Muscle of arm (tissue), 1 donor: ENCODE measurements at regions not wholly inside any gene's neighbourhood (a gene's known extent, or its start where the extent isn't known, plus 50 kb on each side); places are given as distances from the start of the nearest gene placed in this dataset.
"Not testable (repeated sequence)": the region's sequence is repeated elsewhere in the genome, so short reads cannot be mapped to it uniquely, and the experiment has no call there.

Source experiments
- DNase-seq: peaks from one replicate; pipeline ENCODE4 v3.0.0-alpha.2; 2013

DNA sequence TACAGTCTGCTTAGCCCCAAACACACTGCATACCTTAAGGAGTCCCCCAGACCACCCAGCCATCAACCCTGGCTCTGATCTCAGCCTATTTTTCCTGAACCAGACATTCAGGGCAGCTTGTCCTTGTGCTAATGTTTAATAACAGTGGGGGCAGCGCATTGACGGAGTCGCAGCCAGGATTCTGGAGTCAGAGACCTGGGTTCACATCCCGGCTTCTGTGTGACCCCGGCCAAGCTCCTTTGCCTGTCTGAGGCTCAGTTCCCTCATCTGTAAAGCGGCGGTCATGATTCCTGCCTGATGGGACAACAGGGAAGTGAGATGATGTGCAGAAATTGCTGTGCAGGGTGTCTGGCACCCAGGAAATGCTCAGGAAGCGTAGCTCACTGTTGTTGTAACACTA, 63.1 kb downstream of the MATN1 start:
- no peak for DNase-seq

DNA sequence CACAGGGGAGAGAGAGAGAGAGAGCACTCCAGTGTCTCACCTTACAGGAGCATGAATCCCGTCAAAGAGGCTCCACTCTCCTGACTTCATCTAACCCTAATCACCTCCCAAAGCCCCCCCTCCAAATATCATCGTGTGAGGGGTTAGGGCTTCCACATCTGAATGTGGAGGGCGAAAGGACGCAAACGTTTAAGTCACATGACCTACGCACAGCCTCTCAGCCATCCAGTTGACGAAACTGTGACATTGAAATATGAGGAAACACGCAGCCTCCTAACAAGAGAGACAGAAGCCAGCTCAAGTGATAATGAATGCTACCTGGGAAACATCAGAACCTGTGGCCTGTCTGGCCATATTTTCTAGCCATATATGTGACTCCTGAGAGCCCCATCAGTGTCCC, 63.7 kb downstream of the MATN1 start:
- no peak for DNase-seq

DNA sequence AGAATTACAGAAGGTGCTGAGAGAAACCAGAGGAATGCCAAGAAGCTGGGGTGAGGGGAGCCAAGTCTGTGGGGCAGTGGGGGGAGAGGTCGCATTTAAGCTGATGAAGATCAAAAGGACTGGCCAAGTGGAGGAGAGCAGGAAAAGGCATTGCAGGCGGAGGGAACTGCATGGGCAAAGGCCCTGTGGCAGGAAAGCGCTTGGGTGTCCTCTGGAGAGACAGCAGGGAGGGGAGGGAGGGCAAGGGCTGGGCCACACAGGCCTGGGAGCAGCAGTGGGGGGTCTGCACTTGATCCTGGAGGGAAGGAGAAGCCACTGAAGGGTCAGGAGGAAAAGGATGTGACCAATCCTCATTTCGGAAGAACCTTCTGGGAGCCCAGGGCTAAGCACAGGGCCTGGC, 65.0 kb downstream of the MATN1 start:
- not testable (repeated sequence) for DNase-seq

DNA sequence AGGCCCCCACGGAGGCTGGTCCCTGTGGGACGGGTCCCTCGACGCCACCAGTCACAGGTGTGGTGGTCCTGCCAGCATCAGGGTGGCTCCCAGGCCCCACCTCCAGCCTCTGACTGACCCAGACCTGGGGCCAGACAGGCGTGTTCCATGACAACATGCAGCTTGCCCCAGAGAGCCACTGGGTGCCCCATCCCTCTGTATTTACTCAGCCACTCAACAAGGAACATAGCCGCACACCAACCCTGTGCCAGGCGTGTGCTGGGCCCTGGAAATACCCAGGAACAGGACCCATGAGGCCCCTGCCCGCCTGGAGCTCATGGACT, 65.4 kb downstream of the MATN1 start:
- DNase-seq, result no peak

DNA sequence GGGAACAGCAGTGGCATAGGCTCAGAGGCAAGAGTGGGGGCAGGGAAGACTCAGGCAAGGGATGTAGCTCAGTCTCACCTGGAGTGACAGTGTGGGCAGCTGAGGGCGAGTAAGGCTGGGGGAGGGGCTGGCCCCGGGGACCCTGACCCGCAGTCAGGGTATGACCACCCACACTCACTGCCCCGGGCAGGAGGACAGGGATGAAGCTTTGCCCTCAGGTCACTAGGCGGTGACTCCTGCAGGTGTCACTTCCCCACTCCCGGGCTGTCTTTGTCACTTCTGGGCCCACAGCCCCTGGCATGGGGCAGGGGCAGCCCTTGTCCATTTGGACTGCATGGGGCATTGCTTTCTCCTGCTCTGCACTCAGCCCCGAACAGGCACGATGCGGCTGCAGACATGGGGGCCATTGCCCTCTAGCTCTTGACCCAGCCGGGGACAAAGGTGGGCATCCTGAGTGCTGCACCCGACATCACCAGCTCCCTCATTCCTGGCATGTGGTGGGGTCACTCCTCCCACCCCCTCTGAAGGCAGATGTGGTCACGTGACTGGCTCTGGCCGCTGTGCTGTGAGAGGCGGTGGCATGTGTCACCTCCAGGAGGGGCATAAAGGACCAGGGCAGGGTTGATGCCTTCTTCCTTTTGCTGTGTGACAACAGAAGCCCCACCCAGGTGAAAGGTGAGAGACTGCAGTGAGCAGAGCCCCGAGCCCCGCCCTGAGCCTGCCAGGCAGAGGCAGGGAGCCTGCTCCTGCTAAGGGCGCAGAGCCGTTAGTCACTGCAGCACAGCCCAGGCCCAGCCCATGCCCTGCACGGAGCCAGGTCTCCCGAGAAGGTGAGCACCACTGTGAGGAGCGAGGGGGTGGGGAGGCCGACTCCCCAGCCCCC, 66.0 kb downstream of the MATN1 start:
- DNase-seq, result no peak

DNA sequence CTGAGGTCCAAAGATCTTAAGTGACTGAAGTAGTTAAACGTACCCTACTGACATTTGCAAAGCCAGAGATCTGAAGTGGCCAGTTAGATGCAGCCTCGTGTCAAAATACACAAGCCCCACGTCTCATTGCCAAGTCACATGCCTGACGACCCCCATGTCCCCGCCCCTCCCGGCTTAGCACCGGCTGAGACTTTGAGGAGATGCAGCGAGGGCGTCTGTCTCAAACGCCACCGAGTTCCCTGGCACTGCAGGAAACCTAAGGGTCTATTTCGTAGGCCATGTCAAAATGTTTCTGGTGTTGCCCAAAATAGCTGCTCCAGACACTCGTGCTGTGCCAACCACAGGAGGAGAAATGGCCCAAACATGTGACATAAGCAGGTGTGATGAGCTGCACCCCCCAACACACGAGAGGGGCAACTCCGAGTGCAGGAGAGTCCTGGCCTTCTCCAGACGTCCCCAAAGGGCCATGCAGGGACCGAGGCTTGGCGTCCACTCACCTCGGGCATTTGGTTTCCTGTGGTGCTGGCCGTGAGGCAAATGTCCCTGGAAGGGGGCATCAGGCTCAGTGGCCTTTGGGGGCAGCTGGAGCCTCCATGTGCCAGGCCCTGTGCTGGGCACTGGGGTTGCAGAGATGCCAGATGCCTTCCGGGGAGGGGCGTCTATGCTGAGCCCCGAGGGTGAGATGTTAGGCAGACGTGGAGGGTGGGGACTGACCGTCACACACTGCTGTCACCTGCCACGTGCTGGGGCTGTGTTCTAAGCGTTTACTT, 67.0 kb downstream of the MATN1 start:
- no peak for DNase-seq

DNA sequence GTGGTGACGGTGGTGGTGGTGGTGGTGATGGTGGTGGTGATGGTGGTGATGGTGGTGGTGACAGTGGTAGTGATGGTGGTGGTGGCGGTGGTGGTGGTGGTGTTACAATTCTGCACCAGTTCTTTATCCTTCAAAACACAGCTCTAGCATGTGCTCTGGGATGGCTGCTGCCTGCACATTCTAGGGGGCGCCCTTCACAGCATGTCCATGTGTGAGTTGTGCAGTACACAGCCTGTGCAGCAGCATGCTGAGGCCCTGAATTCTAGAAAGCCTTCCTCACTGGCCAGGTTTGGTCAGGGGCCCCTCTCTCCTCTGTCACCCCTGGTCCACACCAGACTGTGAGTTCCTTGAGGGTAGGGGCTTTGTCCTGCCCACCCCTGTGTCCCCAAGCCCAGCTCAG, 67.7 kb downstream of the MATN1 start:
- DNase-seq, result no peak

DNA sequence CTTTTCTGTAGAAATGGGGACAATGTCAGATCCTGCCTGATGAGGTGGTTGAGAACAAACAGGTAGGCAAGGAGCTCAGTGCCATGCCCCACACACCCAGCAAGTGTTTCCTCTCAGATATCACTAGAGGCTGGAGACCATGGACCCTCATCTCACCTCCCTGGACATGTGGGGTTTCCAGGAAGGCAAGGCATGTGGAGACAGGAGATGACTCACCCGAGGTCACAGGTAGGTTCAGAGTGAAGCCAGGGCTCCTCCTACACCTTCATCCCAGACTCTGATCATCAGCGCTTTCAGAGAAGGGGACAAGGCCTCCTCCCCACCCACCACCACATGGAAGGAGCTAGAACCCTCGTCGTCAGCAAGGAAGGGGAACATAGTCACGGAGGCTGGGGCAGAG, 69.2 kb downstream of the MATN1 start:
- DNase-seq, result no peak

DNA sequence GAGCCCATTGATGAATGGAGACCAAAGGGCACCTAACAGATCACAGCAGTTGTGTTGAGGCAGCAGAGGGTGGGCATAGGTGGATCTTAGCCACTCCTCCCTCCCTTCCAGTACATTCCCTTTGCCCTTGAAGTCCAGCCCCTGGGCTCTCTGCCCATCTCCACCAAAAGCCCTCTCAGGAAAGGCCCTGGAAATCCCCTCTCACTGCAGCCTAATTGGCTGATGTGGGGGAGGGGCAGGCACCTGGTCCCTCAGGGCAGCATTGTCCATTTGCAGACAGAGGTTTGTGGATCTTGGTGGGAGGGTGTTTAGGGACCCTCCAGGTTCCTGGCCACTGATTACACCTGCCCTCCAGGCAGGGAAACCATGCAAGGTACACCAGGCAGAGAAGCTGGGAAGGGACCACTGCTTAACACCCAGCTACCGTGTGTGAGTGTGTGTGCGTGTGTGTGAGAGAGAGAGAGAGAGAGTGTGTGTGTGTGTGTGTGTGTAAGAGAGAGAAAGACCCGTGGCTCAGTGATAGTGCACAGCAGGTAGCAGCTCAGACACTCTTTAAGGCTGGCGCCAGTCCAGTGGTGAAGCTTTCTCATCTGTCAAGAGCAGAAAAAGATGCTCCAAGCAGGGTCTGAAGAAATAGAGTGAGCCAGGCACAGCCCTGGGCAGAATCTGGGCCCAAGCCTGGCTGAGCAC, 71.1 kb downstream of the MATN1 start:
- no peak for DNase-seq

DNA sequence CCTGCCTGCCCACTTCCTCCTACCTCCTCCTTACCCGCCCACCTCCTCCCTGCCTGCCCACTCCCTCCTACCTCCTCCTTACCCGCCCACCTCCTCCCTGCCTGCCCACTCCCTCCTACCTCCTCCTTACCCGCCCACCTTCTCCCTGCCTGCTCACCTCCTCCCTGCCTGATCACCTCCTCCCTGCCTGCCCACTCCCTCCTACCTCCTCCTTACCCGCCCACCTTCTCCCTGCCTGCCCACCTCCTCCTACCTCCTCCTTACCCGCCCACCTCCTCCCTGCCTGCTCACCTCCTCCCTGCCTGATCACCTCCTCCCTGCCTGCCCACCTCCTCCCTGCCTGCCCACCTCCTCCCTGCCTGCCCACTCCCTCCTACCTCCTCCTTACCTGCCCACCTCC, 72.0 kb downstream of the MATN1 start:
- not testable (repeated sequence) for DNase-seq

DNA sequence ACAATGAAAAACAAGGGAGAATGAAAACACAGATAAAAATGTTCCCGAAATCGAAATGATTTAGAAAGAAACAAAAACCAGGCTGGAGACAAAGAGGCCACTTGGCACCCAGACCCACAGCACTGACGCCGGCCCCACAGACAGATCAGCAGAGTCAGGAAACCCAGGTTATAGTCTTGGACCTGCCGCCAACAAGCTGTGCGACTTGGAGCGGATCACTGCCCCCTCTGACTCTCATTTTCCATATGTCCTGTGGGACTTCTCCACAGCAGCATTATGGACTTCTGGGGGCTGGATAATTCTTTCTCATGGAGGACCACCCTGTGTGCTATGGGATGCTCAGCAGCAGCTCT, 72.4 kb downstream of the MATN1 start:
- DNase-seq, result no peak

DNA sequence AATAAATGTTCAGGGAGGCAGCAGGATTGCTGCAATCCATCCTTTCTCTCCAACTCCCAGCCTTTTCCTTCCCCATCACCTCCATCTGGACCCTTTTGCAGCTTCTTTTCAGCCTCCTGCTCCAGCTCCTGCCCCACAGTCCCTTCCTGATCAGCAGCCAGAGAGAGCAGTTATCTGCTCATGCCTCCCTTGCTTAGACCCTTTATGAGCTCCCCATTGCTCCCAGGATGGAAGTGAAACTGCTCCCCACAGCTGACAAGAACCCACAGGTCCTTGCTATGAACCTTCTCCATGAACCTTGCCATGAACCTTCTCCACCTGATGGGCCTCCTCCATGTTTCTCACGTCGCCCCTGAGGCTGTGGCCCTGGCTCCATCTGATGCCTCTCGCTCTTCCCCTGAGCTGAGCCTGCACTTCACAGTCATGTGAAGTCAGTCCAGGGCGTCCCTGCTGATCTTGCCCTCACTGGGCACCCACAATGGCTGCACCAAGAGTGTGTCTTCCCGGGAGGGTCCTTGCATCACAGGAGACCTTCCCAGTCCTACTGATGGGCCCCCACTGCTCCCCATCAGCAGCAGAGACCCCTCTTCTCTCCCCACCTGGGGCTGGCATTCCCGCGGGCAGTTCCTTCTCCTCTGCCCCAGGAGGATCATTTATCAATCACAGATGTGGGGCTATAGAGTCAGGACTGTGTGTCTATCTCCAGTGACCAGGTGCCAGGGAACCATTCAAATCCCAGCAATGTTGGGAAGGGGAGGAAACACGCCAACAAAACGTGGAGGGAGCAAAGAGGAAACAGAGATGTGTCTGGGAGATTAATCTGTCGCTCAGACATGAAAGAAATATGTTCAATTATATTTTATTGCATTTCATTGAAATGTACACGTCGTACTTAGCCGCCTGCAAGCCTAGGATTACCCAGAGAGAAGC, 73.1 kb downstream of the MATN1 start:
- no peak for DNase-seq

DNA sequence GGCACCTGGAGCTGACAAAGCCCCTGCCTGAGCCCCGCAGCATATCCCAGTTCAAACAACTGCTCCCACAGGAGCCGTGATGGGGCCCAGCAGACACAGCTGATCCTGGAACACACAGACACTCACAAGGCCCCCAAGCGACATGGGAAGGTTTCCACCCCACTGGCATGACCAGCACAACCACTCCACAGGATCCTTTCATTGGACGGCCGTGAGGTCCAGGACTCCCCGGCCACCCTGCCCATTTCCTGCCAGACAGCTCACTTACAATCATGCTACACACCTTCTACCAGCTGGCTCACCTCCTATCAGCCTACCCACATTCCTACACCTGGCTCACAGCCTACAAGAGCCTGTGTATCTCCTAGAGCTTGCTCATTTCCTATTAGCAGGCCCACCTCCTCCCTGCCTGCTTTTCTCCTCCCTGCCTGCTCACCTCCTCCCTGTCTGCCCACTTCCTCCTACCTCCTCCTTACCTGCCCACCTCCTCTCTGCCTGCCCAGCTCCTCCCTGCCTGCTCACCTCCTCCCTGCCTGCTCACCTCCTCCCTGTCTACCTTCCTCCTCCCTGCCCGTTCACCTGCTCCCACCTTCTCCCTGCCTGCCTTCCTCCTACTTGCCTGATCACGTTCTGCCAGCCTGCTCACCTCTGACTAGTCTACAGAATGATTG, 73.9 kb downstream of the MATN1 start:
- no peak for DNase-seq

DNA sequence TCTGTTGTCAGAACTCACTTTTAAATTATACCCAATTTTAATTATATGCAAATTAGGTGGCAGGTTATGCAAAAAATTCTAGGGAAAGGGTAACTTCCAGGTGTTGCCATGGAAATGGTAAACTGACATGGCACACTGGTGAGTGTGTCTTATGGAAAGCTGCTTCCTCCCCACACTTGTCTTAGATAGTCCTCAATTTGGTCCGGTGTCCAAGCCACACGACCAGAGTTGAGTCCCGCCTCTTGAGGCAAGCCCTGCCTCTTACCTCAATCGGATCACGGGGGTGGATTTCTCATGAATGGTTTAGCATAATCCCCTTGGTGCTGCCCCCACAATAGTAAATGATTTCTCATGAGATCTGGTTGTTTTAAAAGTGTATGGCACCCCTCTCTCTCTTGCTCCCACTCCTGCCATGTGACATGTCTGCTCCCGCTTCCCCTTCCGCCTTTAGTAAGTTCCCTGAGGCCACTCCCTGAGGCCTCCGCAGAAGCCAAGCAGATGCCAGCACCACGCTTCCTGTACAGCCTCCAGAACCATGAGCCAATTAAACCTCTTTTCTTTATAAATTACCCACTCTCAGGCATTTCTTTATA, 74.9 kb downstream of the MATN1 start:
- no peak for DNase-seq

DNA sequence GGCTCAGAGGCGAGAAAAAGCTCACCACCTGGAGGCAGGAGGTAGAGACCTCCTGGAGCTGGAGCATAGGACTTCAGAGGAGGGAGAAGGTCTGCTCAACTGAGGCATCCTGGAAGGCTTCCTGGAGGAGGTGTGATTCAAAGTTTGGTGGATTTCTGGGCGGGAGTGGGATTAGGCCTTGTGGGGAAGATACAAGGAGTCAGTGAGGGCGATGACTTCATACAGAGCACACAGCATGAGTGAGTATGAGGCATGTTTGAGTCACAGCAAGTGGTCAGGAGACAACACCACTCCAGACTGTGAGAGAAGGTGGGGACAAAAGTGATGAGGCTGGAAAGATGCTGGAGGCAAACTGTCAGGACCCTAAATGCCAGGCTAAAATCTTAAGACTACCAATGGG, 77.6 kb downstream of the MATN1 start:
- DNase-seq, result no peak

DNA sequence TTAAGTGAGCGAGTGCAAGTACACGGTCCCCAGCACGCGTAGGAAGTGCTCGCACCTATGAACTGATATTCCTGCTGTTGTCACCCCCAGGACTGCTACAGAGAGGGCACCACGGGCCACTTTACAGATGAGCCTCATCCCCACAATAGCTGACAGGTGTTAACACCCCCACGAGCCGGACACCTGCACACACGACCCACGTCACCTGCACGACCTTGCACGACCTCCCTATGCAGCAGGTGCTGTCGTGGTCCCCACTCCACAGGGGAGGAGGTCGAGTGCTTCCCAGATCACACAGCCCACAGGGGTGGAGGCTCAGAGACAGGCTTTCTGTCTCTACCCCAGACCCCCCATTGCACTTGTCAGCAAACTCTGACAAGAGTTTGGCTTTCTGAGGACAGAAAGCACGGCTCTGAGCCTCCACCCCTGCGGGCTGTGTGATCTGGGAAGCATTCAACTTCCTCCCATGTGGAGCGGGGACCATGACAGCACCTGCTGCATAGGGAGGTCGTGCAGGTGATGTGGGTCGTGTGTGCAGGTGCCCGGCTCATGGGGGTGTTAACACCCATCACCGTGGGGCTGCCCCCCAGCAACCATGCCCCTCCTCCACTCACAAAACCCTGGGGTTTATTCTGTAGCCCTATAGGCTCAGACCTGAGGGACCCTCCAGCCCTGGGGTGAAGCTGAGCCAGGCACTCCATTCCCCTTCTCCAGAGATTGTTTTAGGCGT, 80.8 kb downstream of the MATN1 start:
- no peak for DNase-seq

DNA sequence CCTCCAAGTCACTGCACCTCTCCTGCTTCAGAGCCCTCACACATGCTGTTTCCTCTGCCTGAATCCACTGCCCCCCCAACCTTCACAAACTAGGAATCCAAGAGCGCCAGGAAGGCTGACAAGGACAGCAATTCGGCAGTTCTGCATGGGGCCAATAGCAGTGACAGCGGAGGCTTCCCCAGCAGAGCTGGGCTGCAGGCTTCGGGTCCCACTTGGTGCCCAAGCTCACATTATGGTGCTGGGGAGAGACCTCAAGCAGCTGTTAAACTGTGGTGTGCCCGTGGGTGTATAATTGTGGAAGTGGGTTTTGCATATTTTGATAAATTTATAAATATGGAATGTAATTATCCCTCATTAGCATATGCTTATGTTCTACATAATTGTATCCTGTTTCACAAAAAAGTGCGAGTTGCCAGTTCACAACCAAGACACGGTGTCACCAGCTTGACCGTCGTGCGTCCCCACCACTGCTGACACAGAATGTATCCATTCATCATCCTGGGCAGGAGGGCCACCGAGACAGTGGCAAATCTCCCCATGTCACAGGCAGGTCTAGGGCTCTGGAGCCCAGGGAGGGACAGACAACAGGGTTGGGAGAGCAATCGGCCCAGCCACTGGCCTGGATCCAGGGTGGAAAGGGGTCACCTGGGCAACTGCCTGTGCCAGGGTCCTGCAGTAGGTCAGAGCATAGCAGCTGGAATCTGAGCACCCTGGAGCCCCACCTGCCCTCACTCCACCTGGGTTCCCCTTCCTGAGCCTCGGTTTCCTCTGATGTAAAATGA, 81.6 kb downstream of the MATN1 start:
- no peak for DNase-seq

DNA sequence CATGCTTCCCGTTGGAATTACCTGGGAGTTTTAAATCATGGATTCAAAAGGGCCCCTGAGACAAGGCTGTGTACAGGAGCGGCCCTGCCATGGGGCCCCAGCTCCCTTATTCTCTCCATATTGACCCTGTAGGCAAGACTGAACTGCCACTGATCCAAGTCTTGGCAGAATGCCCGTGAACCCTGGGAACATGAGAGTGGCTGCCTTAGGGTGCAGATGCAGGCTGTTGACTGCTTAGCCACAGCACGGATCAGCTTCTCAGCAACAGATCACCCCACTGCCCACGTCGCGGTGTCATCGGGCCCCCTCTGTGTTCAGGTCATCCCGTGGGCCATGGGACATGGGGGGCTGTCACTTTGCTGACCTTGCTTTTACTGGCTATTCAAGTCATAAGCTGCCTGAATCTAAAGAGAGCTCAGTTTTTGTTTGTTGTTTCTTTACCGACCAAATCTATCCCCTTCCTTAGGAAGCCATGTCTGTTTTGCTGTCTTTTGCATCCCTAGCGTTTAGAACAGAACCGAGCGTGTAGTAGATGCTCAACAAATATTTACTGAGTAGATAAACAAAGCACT, 83.4 kb downstream of the MATN1 start:
- DNase-seq, result no peak

DNA sequence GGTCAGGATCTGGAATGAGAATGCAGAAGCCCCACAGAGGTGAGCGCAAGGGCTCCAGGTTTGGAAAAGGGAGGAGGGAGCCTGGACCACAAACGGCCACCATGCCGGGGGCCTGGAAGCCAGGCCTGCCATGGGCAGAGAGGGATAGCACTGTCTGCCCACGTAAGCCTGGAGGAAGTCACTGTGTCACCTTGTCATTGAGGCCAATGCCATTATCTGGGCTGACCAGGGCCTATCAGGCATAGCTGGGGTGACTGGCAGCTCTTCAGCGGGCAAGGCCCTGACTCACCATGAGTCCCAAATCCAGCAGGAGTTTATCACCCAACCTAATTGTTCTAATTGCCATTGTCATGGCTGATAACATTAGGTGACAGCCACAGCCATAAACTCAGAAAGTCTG, 84.6 kb downstream of the MATN1 start:
- DNase-seq, result no peak
